GM21825 (cell line): ENCODE measurements at regions not wholly inside any gene's neighbourhood (a gene's known extent, or its start where the extent isn't known, plus 50 kb on each side); places are given as distances from the start of the nearest gene placed in this dataset.

Source experiments
- ATAC-seq: cut with Tn5 transposase; IDR thresholded peaks from one replicate; pipeline ENCODE4 v1.9.1; 2021; ENCODE audit warnings: mild to moderate bottlenecking, moderate library complexity; ENCODE audit not compliant: unreplicated experiment

DNA sequence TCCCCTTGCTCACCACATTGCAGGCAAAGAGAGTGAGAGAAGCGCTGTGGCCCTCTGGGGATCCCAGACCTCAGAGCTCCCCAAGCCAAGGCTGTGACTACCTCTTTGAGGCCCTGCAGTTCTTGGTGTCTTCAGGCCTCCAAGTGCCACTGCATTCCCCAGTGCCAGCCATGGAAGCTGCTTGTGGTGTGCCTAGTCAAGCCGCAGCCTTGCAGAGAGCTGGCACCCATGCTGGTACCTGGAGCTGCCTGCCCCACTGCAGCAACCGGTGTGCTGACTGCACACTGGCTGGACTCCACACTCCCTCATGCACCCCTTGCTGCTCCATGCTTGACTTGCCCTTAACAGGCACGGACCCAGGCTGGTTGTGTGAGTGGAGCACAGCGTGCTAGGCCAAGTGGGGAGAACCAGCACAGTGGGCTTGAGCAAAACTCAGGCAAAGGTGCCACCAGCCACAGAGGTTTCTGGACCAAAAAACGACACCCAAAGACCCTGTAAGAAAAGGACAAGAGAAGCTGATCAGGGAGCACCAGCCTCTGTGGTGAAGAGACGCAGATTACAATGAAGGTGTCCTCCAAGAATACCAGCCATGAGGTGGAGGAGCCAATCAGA is 113.5 kb upstream of the TMEM18 start:
- no peak for ATAC-seq

DNA sequence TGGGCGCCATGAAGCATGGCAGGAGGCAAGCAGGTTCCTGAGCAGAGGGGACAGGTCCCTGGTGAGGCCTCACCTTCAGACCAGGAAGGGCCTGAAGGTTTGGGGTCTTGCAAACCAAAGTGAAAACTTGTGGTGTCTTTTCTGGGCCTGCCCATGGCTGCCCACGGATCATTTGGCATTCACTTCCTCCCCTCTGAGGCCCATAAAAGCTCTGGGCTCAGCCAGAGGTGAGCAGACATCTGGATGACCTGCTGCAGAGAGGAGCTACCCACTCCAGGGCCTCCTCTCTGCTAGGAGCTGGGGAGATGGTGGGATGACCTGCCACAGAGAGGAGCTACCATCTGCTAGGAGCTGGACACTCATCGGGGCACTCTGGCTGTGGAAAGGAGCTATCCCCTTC is 112.9 kb upstream of the TMEM18 start:
- ATAC-seq = no peak

DNA sequence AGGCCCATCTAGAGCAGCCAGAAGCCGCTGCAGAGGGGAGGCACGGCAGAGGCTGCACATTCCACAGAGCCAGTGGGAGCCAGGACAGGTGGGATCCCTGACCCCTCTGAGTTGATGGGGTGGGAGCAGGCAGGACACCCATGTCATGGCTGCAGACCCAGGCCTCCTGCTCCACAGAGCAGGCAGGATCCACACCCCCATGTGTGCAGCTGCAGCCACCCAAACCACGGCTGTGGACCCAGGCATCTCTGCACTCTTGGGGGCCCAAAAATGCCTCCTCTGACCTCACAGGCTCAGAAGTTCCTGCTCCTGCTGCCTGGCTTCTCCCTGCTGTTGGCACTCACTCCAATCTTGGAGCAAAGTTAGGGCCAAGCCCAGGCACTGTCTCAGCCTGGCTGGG is 112.3 kb upstream of the TMEM18 start:
- ATAC-seq = no peak

GRCh38 chr2:788227-789032 is 111.2 kb upstream of the TMEM18 start:
- no peak for ATAC-seq

DNA sequence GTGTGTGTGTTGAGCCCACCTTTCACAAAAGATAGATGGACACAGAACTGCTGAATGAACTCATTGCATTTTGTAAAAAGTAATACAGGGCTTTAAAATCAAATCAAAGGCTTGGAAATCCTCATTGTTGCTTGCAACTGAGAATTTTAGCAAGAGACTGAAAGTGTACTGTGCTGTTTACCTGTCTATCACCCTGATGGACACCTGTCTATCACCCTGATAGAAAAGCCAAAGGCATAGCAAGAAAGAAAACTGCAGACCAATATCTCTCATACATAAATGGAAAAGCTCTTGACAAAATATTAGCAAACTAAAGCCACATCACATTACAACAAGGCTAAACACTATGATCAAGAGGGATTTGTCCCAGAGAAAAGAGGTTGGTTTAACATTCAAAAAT is 107.5 kb upstream of the TMEM18 start:
- ATAC-seq = no peak

- no peak for ATAC-seq
These were observed 103.4 kb upstream of the TMEM18 start for GRCh38 chr2:780581-780980.

GRCh38 chr2:780002-780401 is 102.8 kb upstream of the TMEM18 start:
- no peak for ATAC-seq

- no peak for ATAC-seq
These were observed 101.6 kb upstream of the TMEM18 start for GRCh38 chr2:778731-779350.

DNA sequence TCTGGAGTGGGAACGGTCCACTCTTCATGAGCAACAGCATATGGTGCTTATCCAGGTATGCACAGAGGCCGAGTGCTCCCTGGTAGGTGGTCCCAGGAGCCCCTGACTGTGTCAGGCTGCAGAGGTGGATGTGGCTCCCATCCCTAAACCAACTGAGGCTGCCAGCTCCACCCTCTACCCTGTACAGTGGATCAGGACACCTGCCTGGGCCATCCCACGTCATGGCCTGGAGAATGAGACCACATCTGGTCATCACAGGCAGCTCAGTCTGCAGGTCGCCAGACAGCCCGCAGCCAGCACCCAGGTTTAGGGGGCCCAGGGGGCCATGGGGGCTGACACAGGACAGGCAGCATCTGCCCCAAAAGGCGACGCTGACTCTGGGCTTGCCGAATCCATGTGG is 100.3 kb upstream of the TMEM18 start:
- no peak for ATAC-seq

DNA sequence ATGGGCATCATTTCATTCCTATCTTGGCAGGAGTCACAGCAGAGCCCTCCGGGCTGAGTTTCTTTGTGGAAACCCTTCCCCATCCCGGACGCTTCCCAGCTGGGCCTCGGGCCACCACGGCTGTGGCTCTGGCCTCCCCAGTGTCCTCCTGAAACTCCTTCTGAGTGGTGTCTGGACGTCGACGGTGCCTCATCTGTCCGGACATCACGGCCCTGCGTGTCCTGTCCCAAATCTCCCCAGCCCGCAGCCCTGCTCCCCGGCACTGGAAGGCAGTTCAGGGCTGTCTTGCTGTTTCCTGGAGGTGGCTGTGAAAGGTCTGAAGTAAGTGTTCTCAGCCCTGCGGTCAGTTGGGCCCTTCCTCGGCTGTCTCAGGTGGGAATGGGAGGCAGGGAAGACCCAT is 99.8 kb upstream of the TMEM18 start:
- ATAC-seq = no peak

GRCh38 chr2:776487-776886 is 99.3 kb upstream of the TMEM18 start:
- no peak for ATAC-seq

DNA sequence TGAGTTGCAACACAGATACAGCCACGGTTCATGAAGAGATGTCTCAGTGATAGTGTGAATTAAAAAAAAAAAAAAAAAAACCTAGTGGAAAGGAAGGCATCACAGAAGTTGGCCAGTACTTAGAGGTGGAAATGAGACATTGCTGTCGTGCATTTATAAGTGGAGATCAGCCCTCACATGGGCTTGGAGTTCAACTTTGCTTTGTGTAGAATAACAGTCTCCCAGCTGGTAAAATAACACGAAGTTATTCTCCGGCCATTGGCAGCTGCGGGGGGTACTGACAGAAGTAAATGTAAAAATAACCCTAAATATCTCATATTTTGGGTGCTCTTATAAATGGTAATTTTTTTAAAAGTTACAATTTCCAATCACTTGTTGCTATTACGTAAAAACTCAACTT is 98.8 kb upstream of the TMEM18 start:
- no peak for ATAC-seq

DNA sequence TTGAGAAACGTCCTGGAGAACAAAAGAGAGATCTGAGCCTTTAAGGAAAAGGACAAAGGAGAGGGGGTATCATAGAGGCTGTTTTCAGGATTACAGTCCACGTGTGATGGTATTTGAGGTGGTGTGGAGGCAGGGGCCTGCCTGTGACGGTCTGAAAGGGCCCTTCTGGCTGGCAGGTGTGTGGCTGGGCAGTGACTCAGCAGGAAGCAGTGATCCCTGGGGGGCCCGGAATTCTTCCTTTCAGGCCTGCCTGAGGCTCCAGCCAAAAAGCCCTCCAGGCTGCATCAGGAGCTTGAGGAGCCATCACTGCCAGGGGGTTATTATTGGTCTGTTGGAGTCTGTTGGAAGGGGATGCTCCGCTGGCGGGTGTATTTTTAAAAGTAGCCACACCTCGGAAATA is 97.2 kb upstream of the TMEM18 start:
- ATAC-seq = no peak

- no peak for ATAC-seq
These were observed 96.3 kb upstream of the TMEM18 start for GRCh38 chr2:773256-774160.

- no peak for ATAC-seq
These were observed 94.3 kb upstream of the TMEM18 start for GRCh38 chr2:771538-771937.

GRCh38 chr2:770776-771175 is 93.6 kb upstream of the TMEM18 start:
- ATAC-seq = no peak

GRCh38 chr2:769771-770170 is 92.6 kb upstream of the TMEM18 start:
- ATAC-seq = no peak

GRCh38 chr2:768451-768850 is 91.2 kb upstream of the TMEM18 start:
- no peak for ATAC-seq

DNA sequence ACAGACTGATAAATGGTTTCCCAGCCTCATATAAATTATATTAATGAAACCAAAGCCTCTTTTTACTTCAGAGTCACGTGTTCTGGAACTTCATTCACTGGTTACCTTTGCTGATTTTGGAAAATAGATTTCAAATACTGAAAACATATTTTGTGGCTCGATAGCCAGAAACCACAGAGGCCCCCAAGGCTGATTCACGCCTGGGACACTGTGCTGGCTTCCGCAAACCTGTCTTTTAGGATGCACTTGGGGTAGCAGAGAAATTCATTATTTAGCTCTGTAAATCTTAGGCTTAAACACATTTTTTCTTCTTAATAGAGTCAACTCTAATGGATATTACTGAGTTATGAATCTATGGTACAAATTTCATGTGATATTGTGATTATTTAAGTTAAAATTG is 90.7 kb upstream of the TMEM18 start:
- no peak for ATAC-seq

GRCh38 chr2:767440-767839 is 90.2 kb upstream of the TMEM18 start:
- no peak for ATAC-seq

GRCh38 chr2:766255-766654 is 89.0 kb upstream of the TMEM18 start:
- ATAC-seq = no peak
